HG03558 (cell line): ENCODE measurements at regions not wholly inside any gene's neighbourhood (a gene's known extent, or its start where the extent isn't known, plus 50 kb on each side); places are given as distances from the start of the nearest gene placed in this dataset.

ENCODE experiments used
- ATAC-seq: cut with Tn5 transposase; IDR thresholded peaks from one replicate; pipeline ENCODE4 v1.9.1; 2021; ENCODE audit warnings: moderate number of reproducible peaks; ENCODE audit not compliant: unreplicated experiment; ENCODE audit errors: extremely low read depth

DNA sequence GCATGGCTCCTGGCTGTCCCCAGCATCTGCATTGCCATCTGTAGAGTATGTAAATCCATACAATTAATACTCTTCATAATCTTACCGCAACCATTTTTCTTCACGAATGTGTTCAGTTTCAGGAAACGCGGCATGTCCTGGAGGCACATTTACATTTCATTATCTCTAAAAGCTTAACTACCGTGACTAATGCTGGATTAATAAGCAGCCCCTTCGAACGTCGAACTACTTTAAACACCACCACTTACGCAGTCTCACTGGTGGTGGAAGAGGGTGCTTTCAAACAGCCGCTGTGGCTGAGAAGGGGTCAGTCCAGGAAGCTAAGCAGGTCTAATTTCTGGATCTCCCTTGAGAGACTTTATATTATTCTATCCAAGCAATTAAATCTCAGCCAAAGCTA is 85.6 kb downstream of the C5orf15 start:
- no peak for ATAC-seq

DNA sequence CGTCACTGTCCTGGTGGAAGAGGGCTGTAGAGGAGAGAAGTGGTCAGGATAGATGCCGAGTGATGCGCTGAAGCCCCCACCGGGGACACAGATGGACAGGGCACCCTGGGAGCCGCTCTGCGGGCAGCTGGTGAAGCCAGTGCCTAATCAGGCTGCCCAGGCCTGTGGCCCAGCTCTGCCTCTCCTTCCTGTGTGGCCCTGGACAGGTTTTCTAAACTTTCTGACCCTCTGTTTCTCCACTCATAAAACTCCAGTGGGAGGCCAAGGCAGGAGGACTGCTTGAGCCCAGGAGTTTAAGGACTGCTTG is 86.1 kb downstream of the C5orf15 start:
- ATAC-seq, result no peak

DNA sequence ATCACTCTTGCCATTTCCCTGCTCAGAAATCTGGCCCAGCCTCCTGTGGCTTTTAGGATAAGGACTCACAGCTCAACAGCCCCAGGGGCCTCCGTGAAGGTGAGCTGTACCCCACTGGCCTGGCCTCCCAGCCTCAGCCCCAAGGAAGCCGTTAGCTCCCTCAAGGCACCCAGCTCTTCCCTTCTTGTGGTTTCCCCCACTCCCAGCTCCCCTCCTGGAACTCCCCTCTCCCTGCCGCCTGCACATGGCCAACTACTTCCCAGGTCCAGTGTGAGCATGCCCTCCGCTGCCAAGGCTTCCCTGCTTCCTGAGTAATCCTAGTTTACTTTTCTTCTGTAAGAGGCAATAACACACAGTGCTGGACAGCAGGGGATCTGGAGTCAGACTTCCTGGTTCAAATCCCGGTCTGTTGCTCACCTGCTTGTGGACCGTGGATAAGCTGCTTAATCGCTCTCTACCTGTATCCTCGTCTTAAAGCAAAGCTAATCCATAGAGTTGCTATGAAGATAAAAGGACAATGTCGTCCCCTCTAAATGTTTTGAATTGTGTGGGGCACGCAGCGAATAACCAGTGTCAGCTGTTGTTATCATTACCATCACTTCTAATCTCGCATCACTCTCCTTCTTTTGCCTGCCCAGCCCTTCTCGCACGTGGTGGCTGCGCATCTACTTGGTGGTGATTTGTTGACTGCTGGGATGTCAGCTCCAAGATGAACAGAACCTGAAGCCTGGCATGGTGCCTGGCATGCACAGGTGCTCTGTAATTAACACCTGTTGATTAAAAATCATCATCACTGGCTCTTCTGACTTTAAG is 86.6 kb downstream of the C5orf15 start:
- no peak for ATAC-seq

DNA sequence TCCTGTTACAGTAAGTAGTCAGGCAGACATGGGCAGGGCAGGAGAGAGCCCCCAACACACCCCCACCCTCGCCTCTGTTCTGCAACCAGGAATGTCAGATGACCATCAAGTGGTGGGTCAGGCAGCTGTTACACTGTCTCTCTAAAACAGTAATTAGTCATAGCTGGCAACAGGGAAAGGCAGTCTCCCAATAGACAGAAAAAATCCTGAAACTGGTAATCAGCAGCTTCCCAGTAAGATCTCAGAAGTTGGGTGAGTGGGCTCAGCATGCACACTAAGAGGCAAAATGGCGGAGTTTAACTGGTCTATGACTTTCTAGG is 90.2 kb downstream of the C5orf15 start:
- no peak for ATAC-seq

DNA sequence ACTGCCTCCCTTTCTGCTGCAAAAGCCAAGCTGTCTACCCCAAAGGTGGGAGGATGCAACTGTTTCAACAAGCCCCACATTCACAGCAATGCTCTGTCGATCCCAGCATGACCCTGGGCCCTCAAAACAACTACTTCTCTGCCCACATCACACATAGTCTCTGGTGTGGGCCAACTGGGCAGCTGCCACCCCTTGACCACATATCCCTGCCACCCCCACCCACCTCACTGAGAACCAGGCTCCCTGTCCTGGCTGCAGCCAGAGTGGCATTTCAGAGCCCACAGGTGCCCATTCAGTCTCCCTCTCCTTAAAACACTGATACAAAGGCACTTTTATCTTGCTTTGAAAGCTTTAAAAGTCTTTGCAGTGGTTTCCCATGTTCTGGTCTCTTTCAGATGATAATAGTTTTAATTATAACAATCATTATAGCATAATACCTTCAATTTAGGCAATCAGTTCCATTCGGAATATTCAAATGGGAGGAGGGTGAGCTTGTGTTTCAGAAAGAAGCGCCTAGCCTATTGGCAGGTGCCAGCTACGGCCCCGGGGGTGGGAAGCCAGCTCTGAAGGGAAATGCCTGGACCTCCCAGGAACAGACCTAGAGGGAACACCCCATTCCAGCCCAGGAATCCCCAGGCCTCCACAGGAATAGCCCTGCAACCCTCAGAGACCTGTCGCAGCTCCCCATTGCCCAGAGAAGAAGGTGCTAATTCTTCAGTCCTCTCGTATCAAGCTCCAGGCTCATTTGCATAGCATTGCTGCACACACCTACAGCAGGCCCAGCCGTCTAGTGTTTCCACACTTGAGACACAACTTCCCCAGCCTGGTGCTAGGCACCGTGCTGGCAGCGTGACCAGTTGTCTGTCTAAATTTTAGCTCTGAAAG is 90.8 kb downstream of the C5orf15 start:
- no peak for ATAC-seq

DNA sequence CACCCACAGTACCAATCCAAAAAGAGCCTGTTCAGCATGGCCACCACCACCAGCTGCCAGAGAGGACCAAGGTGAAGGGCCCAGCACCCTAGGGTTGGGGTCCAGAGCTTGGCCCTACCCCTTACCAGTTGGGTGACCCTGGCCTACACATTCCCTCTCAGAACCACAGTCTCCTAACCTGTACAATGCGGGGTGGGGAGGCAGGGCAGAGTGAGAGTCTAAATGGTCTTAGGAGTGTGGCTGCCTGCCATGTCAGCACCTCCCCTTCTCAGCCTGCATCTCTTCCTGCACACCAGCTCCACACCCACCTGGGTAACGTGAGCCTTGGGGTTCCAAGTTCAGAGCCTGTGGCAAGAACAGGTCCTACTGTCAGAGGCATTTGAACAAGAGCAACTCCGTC is 92.2 kb downstream of the C5orf15 start:
- no peak for ATAC-seq

DNA sequence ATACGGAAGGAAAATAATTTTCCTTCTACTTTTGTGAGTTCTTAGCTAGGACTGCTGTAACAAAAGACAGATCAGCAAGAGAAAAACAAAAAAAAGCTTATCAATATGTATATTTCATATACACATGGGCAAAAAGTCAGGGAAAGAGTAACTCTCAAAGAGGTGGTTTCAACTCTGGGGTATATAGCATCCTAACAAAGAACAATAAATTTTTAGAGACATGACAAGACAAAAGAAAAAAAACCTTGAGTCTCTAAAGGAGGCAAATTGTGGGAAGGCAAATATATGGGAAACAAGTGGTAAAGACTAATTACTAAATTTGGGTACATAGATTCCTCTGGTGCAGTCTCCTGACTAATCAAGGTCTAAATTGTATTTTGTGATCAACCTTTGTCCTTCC is 93.2 kb downstream of the C5orf15 start:
- no peak for ATAC-seq

DNA sequence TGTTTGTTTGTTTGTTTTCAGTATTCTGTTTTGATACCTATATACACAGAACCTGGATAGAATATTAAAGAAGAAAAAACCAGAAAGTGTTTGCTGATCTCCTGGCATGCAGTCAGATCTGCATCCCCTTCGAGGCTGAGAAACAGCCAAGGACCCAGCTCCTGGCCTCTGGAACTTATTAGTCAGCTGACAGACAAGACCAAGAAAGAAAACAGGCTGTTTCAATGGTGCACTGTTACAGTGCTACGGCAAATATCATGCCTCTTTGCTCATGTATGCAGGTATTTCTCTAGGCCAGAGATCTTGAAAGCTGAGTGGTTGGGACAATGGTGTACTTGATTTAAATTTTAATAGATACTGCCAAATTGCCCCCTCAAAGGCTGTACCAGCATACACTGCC is 95.0 kb downstream of the C5orf15 start:
- ATAC-seq, result no peak

DNA sequence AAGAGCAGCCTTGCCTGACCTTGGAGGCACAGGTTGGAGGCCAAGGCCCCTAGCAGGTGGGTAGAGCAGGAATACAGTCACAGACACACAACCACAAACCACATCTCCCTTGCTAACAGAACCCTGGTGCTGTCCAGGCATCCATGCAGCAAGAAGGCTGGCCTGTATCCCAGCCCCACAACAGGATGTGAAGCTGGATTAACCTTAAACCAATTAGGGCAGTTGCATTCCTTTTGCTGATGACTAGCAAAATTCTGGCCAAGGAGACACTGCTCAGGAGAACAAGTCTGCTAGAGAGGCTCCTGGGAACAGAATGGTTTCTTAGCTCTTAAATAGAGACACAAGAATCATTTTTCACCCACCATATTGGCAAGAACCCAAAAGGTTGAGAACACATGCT is 97.8 kb downstream of the C5orf15 start:
- no peak for ATAC-seq

DNA sequence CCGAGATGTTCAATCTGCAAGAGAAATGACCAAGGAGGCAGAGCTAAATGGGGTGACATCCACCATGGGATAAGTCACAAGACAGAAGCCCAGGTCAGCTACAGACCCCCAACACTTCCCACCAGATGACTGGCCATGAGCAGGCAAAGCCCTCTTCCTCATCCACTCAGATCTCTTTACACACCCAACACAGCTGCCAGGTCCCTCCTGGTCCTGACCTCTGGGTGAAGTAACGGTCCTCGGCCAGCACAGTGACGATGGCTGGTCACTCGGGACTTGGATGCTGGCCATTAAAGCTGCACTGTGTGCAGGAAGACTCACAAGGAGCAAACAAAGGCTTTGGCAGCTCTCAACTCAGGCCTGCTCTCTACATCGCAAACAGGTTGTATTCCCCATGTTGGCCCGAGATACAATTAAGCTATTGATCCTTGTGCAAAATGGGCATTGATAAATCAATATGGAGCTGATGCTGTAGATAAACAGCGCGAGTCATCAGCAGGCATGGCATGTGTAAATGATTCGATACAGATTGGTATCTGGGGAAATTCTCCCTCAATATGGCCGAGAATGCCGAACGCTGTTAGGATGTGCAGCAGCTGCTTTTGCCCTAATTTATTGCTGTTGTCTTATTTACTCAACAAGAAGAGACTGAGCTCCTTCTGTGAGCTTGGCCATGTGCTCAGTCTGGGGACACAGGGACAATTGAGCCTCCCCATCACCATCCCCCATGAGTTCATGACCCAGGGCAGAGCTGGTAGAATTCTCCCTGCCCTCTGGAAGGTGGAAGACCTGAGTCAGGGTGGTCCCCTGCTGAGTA is 98.7 kb downstream of the C5orf15 start:
- no peak for ATAC-seq

DNA sequence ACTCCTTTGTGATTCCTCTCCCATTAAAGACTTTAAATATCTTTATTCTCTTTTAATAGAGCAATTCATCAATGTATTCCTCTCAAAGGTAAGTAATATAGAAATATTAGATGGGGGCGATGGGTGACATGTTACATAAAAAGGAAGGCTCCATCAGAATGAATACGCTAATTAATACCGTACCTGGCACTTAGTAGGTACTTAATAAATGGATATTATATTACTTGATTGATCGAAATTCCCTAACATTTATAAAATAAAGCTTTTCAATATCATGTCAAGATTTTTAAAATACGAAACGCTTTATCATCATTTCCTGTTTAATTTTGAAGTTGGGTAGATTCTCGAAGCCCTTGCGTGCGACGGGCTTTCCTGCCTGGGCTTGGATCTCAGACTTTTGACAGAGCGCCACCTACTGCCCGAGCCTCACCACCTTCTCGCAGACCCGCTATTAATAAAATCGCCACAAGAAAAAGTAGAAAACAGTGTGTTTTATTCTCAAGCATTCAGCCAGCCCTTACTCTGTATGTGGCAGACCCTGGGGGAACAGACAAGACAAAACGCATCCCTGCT is 99.4 kb downstream of the C5orf15 start:
- no peak for ATAC-seq

DNA sequence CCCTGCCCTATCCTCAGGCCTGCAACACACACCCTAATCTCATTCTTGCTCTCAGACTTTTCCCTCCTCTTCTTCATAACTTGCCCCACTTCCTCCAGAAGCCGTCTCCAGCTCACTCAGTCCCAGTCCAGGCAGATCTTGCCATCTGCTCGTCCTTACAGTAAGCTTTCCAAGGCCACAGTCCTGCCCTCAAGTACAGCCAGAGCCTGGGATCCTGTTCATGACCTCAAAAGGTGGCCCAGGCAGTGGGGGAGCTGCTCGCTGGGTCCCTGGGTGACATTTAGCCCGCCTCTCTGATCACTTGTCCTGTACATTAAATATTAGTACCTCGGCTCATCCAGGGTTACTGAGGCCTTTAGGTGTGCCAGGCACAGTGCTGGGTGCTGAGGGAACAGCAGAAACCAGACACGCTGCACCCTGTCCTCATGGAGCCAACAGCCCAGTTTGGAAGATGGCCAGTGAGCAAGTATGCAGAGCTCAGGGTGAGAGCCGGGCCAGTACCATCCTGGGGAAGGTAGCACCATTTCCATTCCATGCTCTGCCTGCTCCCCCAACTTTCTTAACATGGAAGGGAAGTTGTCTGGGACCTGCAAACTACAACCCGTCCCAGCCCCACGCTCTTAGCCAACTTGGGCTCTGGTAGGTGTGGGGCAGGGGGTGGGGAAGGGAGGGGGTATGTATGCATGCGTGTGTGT is 100.4 kb downstream of the C5orf15 start:
- ATAC-seq, result no peak

DNA sequence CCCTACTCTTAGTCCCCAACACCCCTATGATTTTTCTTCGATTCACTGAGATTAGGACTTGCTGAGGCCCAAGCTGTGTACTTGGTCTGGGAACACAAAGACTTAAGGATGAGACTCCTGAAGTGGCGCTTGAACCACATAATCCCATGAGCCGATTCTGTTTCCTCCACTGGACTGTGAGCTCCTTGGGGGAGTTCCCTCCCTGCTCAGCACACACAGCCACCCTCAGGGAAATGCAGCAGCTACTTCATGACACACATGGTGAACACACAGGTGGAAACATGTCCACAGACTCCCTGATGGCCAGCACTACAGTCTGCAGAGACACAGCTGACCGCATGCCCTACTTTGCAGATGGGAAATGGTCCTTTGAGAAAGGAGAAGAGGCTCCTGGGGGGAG is 101.1 kb downstream of the C5orf15 start:
- no peak for ATAC-seq

DNA sequence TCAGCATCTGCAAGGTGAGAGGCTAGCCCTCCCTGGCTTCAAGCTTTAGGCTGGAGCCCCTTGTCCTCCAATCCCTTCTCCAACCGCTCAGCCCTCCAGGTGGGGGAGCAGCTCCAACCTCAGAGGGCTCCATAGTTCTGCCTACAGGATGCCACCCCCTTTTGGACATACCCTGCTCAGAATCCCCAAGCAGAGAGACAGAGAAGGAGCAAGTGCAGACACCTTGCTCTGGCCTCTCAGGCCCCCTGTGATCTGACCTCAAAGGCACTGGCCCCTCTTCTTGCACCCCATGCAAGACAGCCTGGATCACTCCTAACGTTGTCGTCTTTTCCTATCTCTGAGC is 101.6 kb downstream of the C5orf15 start:
- no peak for ATAC-seq

DNA sequence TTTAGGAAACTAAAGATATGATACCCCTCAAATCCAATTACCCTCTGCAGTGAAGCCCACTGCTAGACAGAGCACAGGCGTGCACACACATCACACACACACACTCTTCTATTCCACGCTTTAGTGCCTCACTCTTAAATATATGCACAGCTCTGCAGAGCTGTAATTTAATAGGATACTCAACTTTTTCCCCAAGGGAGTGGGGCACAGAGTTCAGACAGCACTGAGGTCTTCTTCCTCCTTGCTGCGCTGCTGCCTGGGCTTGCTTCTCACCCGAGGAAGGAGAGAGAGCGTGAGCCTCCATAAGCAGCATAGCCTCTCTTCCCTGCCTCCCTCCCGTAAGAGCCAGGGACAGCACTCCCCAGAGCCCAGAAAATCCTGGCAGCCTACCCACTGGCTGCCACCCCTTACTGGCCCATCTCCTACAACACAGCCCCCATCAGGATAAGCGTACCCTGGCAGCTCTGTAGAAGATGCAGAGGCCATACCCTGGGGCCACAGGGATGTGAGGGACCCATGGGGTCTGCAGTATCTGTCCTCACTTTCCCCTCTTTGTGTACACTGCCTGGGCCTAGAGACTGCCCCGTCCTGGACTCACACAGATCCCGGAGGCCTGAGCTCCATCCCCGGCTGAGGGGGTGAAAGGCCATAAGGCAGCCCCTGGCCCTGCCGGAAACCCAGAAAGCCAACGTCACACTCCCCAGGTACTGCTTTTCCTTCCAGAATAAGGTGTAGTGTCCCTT is 102.1 kb downstream of the C5orf15 start:
- no peak for ATAC-seq

DNA sequence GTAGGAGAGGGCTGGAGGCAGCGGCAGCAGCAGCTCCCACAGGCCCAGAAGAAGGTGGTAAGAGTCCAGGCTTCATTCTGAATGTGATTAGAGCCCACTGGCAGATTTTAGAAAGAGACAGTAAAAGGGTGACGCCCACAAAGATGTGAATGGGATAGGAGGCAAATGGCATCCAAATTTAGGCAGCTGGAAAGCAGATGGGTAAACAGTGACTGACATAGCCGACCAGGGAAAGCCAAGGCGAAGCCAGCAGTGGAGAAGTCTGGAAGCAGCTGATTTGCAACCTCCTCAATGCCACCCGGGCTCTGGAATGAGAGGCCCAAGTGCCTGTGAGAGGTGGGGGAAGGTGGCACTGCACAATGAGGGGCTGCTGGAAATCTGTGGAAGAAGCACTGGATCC is 103.3 kb downstream of the C5orf15 start:
- no peak for ATAC-seq

DNA sequence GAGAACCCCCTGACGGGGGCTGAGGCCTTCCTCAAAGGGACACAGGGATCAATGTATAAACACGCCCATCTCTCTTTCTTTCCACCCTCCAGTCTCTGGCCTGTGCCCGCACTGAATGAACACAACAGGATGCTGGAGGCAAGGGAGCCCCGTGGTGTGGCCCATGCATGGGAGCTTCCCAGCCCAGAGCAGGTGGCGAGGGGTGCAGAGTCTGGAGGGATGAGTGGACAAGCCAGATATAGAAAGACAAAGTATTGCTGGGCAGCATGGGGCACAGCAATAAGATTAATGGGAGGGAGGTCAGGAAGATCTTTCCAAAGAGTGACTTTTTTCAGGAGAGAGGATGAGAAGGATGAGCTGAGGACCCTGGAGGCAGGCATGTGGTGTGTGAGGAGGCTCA is 103.7 kb downstream of the C5orf15 start:
- ATAC-seq, result no peak

DNA sequence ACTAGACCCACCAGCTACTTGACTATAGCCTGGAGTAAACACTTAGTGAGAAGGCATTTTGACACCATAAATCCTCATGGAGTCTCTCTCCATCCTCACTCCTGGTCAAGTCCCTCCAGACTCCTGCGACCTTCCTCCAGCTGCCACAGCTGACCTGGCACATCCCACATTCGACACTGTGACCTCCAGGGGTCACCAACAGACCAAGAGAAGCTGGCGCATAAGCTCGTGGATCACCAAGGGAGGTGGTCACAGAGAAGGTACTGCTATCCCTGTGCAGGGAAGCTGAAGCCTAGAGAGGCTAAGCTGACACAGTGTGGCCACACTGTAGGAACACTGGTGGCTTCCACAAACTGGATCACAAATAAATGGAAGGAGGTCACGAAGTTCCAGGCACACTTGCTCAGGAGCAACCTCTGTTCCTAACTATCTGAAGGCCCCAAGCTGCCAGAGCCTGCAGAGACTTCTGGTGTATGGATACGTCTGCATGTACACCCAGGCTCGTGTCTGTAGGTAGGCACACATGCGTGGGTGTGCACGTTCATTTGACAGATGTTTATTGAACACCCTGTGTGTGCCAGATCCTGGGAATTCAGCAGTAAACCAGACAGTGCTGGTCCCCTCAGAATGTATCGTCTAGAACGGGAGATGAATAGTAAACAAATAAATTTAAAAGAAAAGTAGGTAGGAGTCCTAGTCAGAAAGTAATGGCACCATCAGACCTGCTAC is 104.4 kb downstream of the C5orf15 start:
- ATAC-seq, result no peak

DNA sequence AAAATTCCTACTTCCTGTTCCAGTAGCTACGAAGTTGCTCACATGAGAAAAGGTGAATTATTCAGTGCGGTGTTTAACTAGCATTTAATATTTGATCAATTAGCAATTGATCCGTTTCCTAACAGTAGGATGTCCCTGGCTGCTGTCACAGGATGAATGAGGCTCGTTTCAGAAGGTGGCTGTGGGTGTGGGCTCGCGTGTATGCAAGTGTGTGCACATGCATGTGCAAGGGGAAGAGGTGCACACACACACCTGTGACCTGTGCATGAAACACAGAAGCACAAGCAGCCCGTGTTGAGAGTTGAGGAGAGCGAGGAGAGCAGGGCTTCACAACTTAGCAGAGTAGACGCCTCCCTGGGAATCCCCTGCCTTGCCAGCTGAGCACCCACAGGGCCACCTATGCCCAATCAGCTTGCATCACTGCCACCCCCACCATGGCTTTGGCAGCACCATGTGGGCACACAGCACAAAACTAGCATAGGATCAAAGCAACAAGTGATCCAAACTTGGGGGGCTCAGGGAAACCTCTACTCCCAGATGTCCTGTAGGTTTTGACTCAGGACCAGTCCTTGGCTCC is 107.2 kb downstream of the C5orf15 start:
- no peak for ATAC-seq
